ENCODE measurements at regions not wholly inside any gene's neighbourhood (a gene's known extent, or its start where the extent isn't known, plus 50 kb on each side); places are given as distances from the start of the nearest gene placed in this dataset.

DNA sequence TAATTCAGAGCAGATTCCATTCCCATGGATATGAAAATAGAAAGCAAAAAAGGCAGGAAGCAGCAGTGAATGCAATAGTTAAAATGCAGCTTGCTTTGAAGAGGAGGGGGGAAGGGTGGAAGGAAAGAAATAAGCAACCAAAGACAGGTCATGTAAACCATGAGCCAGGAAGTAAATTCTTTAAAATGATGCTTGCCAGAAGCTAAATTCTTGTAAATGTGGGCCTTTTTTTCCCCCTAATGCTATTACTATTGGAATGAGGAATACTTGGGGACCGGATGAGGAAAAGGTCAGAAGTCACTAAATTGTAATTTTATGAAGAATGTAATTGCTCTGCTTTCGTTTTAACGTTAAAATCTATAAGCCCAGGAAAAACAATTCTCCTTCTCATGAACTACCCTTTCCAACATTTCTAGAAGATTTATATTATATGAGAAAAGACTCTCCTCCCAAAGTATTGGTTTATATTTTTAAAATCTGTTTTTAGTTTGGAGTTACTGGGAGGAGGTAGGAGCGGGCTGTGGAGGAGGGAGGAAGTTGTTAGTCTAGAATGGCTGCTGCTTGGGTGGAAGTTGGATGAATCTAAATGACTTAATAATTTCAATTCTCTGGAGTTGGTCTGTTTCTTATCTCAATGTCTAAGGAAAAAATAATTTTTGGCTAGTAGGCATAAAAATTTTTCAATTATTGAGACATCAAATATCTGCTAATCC lies 77.6 kb upstream of the PCDH18 start:
- TF ChIP-seq, protein P1, sequence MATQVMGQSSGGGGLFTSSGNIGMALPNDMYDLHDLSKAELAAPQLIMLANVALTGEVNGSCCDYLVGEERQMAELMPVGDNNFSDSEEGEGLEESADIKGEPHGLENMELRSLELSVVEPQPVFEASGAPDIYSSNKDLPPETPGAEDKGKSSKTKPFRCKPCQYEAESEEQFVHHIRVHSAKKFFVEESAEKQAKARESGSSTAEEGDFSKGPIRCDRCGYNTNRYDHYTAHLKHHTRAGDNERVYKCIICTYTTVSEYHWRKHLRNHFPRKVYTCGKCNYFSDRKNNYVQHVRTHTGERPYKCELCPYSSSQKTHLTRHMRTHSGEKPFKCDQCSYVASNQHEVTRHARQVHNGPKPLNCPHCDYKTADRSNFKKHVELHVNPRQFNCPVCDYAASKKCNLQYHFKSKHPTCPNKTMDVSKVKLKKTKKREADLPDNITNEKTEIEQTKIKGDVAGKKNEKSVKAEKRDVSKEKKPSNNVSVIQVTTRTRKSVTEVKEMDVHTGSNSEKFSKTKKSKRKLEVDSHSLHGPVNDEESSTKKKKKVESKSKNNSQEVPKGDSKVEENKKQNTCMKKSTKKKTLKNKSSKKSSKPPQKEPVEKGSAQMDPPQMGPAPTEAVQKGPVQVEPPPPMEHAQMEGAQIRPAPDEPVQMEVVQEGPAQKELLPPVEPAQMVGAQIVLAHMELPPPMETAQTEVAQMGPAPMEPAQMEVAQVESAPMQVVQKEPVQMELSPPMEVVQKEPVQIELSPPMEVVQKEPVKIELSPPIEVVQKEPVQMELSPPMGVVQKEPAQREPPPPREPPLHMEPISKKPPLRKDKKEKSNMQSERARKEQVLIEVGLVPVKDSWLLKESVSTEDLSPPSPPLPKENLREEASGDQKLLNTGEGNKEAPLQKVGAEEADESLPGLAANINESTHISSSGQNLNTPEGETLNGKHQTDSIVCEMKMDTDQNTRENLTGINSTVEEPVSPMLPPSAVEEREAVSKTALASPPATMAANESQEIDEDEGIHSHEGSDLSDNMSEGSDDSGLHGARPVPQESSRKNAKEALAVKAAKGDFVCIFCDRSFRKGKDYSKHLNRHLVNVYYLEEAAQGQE (IDR thresholded peaks at IDR 0.05; ENCODE audit: low read depth, low read length), result no peak
- no peak for TF ChIP-seq SIN3A (IDR thresholded peaks at IDR 0.05; ENCODE audit: borderline replicate concordance, low read depth, low read length)
- TF ChIP-seq GATA2 (CRISPR knock-in tag; IDR thresholded peaks at IDR 0.05), result no peak
- TF ChIP-seq POLR2AphosphoS5 (IDR thresholded peaks at IDR 0.05; ENCODE audit: low read depth, low read length), result peak; percentile 49; the same call in 1 of the 2 replicates
- TF ChIP-seq, protein P2, sequence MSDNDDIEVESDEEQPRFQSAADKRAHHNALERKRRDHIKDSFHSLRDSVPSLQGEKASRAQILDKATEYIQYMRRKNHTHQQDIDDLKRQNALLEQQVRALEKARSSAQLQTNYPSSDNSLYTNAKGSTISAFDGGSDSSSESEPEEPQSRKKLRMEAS (IDR thresholded peaks at IDR 0.05; ENCODE audit: low read depth), result no peak
- TF ChIP-seq, protein P3, sequence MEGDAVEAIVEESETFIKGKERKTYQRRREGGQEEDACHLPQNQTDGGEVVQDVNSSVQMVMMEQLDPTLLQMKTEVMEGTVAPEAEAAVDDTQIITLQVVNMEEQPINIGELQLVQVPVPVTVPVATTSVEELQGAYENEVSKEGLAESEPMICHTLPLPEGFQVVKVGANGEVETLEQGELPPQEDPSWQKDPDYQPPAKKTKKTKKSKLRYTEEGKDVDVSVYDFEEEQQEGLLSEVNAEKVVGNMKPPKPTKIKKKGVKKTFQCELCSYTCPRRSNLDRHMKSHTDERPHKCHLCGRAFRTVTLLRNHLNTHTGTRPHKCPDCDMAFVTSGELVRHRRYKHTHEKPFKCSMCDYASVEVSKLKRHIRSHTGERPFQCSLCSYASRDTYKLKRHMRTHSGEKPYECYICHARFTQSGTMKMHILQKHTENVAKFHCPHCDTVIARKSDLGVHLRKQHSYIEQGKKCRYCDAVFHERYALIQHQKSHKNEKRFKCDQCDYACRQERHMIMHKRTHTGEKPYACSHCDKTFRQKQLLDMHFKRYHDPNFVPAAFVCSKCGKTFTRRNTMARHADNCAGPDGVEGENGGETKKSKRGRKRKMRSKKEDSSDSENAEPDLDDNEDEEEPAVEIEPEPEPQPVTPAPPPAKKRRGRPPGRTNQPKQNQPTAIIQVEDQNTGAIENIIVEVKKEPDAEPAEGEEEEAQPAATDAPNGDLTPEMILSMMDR (IDR thresholded peaks at IDR 0.05), result no peak
- TF ChIP-seq RFX5 (IDR thresholded peaks at IDR 0.05; ENCODE audit: low read length), result no peak
- no peak for TF ChIP-seq GABPA (IDR thresholded peaks at IDR 0.05; ENCODE audit: low read depth)
- peak; percentile 36 to 56; a peak in 2 of 4 replicates for TF ChIP-seq EP300 (IDR thresholded peaks at IDR 0.05; ENCODE audit: borderline replicate concordance in 1 of 2, low read depth in 1 of 2, low read length in 1 of 2)
